ENCODE measurements at regions not wholly inside any gene's neighbourhood (a gene's known extent, or its start where the extent isn't known, plus 50 kb on each side); places are given as distances from the start of the nearest gene placed in this dataset.
A peak's percentile ranks its signal among the peaks of the same experiment; 100 is the strongest.

- TF ChIP-seq, protein P1, sequence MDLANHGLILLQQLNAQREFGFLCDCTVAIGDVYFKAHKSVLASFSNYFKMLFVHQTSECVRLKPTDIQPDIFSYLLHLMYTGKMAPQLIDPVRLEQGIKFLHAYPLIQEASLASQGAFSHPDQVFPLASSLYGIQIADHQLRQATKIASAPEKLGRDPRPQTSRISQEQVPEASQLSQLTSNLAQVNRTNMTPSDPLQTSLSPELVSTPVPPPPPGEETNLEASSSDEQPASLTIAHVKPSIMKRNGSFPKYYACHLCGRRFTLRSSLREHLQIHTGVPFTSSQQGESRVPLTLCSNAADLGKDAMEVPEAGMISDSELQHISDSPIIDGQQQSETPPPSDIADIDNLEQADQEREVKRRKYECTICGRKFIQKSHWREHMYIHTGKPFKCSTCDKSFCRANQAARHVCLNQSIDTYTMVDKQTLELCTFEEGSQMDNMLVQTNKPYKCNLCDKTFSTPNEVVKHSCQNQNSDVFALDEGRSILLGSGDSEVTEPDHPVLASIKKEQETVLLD (IDR thresholded peaks at IDR 0.05), result no peak
- TF ChIP-seq, protein P2, sequence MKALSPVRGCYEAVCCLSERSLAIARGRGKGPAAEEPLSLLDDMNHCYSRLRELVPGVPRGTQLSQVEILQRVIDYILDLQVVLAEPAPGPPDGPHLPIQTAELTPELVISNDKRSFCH (CRISPR knock-in tag; IDR thresholded peaks at IDR 0.05), result no peak
- TF ChIP-seq, protein P2 (tag; IDR thresholded peaks at IDR 0.05), result peak; percentile 69
- TF ChIP-seq LEF1 (IDR thresholded peaks at IDR 0.05), result peak; percentile 76
- TF ChIP-seq HDAC2 (IDR thresholded peaks at IDR 0.05), result peak; percentile 49; the same call in 1 of the 2 replicates
- TF ChIP-seq STAT5B (CRISPR knock-in tag; IDR thresholded peaks at IDR 0.05), result no peak
- peak; percentile 8; the same call in 1 of the 2 replicates for TF ChIP-seq BCOR (IDR thresholded peaks at IDR 0.05)
- TF ChIP-seq NR3C1 (CRISPR knock-in tag; IDR thresholded peaks at IDR 0.05), result no peak
- peak; percentile 18 for TF ChIP-seq FOS (IDR thresholded peaks at IDR 0.05; ENCODE audit: extremely low read depth, insufficient read length)
- TF ChIP-seq ZNF639 (CRISPR knock-in tag; conservative IDR thresholded peaks at IDR 0.05 in 1 of 2, IDR thresholded peaks at IDR 0.05 in 1 of 2), result 0 out of 4 replicates have a peak, but pooled peaks of 1 of the 2 experiments have one; percentile 55
- TF ChIP-seq TOE1 (IDR thresholded peaks at IDR 0.05; ENCODE audit: borderline replicate concordance), result no peak
- no peak for TF ChIP-seq TOE1 (CRISPR knock-in tag; IDR thresholded peaks at IDR 0.05; ENCODE audit: borderline replicate concordance, low read depth)
- peak; percentile 86 for TF ChIP-seq VEZF1 (CRISPR knock-in tag; IDR thresholded peaks at IDR 0.05)
- no peak for TF ChIP-seq ZSCAN32 (CRISPR knock-in tag; IDR thresholded peaks at IDR 0.05)
- TF ChIP-seq ZNF780A (CRISPR knock-in tag; IDR thresholded peaks at IDR 0.05), result no peak
- no peak for TF ChIP-seq PPARD (CRISPR knock-in tag; IDR thresholded peaks at IDR 0.05)
- peak; percentile 51 to 65; a peak in 3 of 4 replicates for TF ChIP-seq KDM1A (IDR thresholded peaks at IDR 0.05)
- TF ChIP-seq SPI1 (IDR thresholded peaks at IDR 0.05; ENCODE audit: borderline replicate concordance, low read depth, low read length), result peak; percentile 83; the same call in 1 of the 2 replicates
- no peak for TF ChIP-seq SP2 (IDR thresholded peaks at IDR 0.05; ENCODE audit: extremely low read depth, low read depth, low read length, poor library complexity, severe bottlenecking)
- TF ChIP-seq, protein P3, sequence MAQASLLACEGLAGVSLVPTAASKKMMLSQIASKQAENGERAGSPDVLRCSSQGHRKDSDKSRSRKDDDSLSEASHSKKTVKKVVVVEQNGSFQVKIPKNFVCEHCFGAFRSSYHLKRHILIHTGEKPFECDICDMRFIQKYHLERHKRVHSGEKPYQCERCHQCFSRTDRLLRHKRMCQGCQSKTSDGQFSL (CRISPR knock-in tag; IDR thresholded peaks at IDR 0.05), result no peak
- TF ChIP-seq, protein P3 (tag; IDR thresholded peaks at IDR 0.05), result no peak
- TF ChIP-seq EGR1 (conservative IDR thresholded peaks at IDR 0.05), result peak; percentile 98
- TF ChIP-seq GATAD2A (IDR thresholded peaks at IDR 0.05), result peak; percentile 58; the same call in 1 of the 2 replicates
- TF ChIP-seq ARID2 (IDR thresholded peaks at IDR 0.05), result no peak
These were observed 138.9 kb downstream of the SEC14L1 start (continued) for GRCh38 chr17:77279448-77280303.
